ENCODE measurements at regions not wholly inside any gene's neighbourhood (a gene's known extent, or its start where the extent isn't known, plus 50 kb on each side); places are given as distances from the start of the nearest gene placed in this dataset.

DNA sequence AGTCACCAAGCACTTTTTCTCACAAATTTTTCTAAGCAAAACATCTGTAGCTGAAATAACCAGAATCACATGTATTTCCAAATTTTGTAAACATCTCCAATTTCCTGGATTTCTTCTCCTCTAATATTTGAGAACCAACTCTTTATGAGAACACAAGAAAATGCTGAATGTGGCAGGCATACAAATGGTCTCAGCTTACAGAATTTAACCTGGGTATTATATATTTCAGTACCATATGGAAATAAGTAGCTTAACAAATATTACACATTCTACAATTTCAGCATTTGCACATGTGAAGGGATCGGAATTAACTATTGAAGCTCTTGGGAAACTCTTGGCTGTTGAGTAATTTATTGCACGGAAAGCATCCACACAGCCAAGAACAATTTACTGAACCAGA, 92.5 kb downstream of the TBXT start:
- no peak for TF ChIP-seq CTCF (IDR thresholded peaks at IDR 0.05)
- TF ChIP-seq SIN3A (IDR thresholded peaks at IDR 0.05; ENCODE audit: borderline replicate concordance, insufficient read depth, low read depth, low read length): no peak
- TF ChIP-seq, protein P1, sequence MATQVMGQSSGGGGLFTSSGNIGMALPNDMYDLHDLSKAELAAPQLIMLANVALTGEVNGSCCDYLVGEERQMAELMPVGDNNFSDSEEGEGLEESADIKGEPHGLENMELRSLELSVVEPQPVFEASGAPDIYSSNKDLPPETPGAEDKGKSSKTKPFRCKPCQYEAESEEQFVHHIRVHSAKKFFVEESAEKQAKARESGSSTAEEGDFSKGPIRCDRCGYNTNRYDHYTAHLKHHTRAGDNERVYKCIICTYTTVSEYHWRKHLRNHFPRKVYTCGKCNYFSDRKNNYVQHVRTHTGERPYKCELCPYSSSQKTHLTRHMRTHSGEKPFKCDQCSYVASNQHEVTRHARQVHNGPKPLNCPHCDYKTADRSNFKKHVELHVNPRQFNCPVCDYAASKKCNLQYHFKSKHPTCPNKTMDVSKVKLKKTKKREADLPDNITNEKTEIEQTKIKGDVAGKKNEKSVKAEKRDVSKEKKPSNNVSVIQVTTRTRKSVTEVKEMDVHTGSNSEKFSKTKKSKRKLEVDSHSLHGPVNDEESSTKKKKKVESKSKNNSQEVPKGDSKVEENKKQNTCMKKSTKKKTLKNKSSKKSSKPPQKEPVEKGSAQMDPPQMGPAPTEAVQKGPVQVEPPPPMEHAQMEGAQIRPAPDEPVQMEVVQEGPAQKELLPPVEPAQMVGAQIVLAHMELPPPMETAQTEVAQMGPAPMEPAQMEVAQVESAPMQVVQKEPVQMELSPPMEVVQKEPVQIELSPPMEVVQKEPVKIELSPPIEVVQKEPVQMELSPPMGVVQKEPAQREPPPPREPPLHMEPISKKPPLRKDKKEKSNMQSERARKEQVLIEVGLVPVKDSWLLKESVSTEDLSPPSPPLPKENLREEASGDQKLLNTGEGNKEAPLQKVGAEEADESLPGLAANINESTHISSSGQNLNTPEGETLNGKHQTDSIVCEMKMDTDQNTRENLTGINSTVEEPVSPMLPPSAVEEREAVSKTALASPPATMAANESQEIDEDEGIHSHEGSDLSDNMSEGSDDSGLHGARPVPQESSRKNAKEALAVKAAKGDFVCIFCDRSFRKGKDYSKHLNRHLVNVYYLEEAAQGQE (IDR thresholded peaks at IDR 0.05; ENCODE audit: insufficient read depth in 1 of 2, low read depth in 2 of 2, low read length in 1 of 2): no peak
- no peak for TF ChIP-seq TCF7L2 (IDR thresholded peaks at IDR 0.05; ENCODE audit: low read depth, low read length)

Data from Panc1 (cell line).